ENCODE measurements at regions not wholly inside any gene's neighbourhood (a gene's known extent, or its start where the extent isn't known, plus 50 kb on each side); places are given as distances from the start of the nearest gene placed in this dataset.
"Not testable (repeated sequence)": the region's sequence is repeated elsewhere in the genome, so short reads cannot be mapped to it uniquely, and the experiment has no call there.

DNA sequence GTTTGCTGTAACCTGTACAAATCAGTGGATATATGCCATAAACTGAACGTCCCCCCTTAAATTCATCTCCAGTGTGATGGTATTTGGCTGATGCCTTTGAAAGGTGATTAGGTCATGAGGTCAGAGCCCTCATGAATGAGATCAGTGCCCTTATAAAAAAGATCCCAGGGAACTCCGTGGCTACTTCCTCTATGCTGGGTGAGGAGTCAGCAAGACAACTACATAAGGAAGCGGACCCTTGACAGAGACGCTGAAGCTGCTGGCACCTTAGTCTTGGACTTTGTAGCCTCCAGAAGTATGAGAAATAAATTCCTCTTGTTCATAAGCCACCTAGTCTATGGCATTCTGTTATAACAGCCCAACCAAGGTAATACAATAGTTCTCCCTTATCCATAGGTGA is 215.1 kb upstream of the ZNF608 start:
- H3K4me3 ChIP-seq (ENCODE audit: low read length) = no peak overlapping the region
- no peak for TF ChIP-seq CTCF (conservative IDR thresholded peaks at IDR 0.05; ENCODE audit: low read length)
- no peak for DNase-seq (ENCODE audit: low read depth)

DNA sequence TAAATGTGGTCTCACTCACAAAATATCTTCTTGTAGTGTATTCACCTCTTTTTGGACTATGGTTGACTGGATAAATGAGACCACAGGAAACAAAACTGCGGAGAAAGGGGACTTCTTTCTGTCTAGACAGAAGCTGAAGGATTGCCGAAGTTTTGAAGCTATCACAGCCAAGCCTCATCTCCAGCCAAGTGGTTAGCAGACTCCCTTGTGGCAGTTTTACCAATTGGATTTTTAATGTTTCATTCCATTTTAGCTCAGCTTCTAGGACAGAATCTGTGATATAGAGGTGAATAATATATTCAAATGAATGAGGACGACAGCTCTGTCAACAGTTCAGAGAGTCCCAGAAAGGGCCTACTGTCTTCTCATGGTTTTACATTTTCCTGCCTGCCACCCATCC is 215.7 kb upstream of the ZNF608 start:
- no peak for DNase-seq (ENCODE audit: low read depth)
- no peak overlapping the region for H3K4me3 ChIP-seq (ENCODE audit: low read length)
- TF ChIP-seq CTCF (conservative IDR thresholded peaks at IDR 0.05; ENCODE audit: low read length) = no peak

DNA sequence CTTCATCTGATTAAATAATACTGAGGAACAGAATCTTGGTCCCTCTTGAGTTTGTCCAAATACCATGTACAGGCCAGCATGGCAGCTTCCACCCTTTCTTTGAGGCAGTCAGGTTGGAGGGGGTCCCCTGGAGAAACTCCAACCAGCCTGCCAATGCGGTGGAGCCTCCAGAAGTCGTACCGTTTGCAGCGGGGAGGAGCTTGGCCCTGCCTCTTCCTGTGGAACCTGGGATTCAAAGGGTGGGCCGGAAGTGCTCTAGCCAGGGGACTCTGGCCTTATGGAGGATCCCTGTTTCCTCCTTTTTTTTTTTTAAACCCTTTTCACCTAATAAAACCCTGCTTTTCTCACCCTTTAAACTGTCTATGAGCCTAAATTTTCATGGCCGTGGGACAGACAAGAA is 216.3 kb upstream of the ZNF608 start:
- TF ChIP-seq CTCF (conservative IDR thresholded peaks at IDR 0.05; ENCODE audit: low read length) = no peak
- no peak for DNase-seq (ENCODE audit: low read depth)
- no peak overlapping the region for H3K4me3 ChIP-seq (ENCODE audit: low read length)

GRCh38 chr5:124963236-124963919 is 216.9 kb upstream of the ZNF608 start:
- no peak for TF ChIP-seq CTCF (conservative IDR thresholded peaks at IDR 0.05; ENCODE audit: low read length)
- DNase-seq (ENCODE audit: low read depth) = peak; percentile 64
- no peak overlapping the region for H3K4me3 ChIP-seq (ENCODE audit: low read length)

DNA sequence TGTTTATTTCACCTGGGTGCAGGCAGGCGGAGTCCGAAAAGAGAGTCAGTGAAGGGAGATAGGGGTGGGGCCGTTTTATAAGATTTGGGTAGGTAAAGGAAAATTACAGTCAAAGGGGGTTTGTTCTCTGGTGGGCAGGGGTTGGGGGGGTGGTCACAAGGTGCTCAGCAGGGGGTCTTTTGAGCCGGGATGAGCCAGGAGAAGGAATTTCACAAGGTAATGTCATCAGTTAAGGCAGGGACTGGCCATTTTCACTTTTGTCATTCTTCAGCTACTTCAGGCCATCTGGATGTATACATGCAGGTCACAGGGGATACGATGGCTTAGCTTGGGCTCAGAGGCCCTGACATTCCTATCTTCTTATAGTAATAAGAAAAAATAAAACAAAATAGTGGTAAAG is 220.3 kb upstream of the ZNF608 start:
- DNase-seq (ENCODE audit: low read depth); H3K4me3 ChIP-seq (ENCODE audit: low read length): not testable (repeated sequence)

DNA sequence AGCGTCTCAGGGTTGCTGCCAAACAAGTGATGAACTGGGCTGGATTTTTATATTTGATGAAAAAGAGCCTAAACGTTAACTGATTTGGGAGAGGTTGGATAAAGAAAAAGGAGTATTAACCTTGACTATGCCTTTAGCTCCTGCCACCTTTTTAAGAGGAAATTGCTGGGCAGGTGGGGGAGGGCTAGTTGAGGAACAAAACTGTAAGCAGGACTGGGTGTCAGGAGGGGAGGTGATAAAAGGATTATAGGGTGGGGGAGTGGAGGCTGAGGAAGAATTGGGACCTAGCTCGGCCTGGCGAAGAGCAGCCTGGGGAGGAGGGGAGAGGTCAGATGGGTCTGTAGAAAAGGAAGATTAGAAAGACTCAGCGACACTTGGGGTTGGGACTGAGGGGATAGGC is 223.9 kb upstream of the ZNF608 start:
- not testable (repeated sequence) for H3K4me3 ChIP-seq (ENCODE audit: low read length); DNase-seq (ENCODE audit: low read depth)

GRCh38 chr5:124972703-124973102 is 226.3 kb upstream of the ZNF608 start:
- no peak overlapping the region for H3K4me3 ChIP-seq (ENCODE audit: low read length)
- no peak for DNase-seq (ENCODE audit: low read depth)
- TF ChIP-seq CTCF (conservative IDR thresholded peaks at IDR 0.05; ENCODE audit: low read length) = no peak

GRCh38 chr5:124973661-124974060 is 227.2 kb upstream of the ZNF608 start:
- H3K4me3 ChIP-seq (ENCODE audit: low read length) = no peak overlapping the region
- no peak for DNase-seq (ENCODE audit: low read depth)
- TF ChIP-seq CTCF (conservative IDR thresholded peaks at IDR 0.05; ENCODE audit: low read length) = no peak
